AG10803 (cell line): ENCODE measurements at regions not wholly inside any gene's neighbourhood (a gene's known extent, or its start where the extent isn't known, plus 50 kb on each side); places are given as distances from the start of the nearest gene placed in this dataset.

Experiments
- DNase-seq: peaks from one replicate; pipeline ENCODE4 v3.0.0; 2010; ENCODE audit warnings: low read depth
- H3K4me3 ChIP-seq: 2 replicates; pipeline ENCODE4 v1.5.1; 2011; ENCODE audit warnings: mild to moderate bottlenecking, low read length, control low read depth
- CTCF ChIP-seq: conservative IDR thresholded peaks from 2 replicates; pipeline ENCODE4 v1.5.1; 2011; ENCODE audit warnings: mild to moderate bottlenecking, low read length, control low read depth, inconsistent platforms

GRCh38 chr12:75834591-75834990 lies 197.0 kb downstream of the PHLDA1 start:
- TF ChIP-seq CTCF = no peak
- no peak overlapping the region for H3K4me3 ChIP-seq
- DNase-seq = no peak

- no peak for TF ChIP-seq CTCF
- no peak for DNase-seq
- no peak overlapping the region for H3K4me3 ChIP-seq
These were observed 198.3 kb downstream of the PHLDA1 start for GRCh38 chr12:75833268-75833667.

GRCh38 chr12:75831402-75831801 lies 200.2 kb downstream of the PHLDA1 start:
- TF ChIP-seq CTCF = no peak
- no peak overlapping the region for H3K4me3 ChIP-seq
- no peak for DNase-seq

- DNase-seq = no peak
- no peak for TF ChIP-seq CTCF
- H3K4me3 ChIP-seq = no peak overlapping the region
These were observed 204.5 kb downstream of the PHLDA1 start for GRCh38 chr12:75827061-75827460.

- TF ChIP-seq CTCF = no peak
- no peak overlapping the region for H3K4me3 ChIP-seq
- DNase-seq = peak; percentile 91
These were observed 205.9 kb downstream of the PHLDA1 start for GRCh38 chr12:75825686-75826085.

GRCh38 chr12:75823475-75823874 lies 208.1 kb downstream of the PHLDA1 start:
- DNase-seq = peak; percentile 54
- no peak for TF ChIP-seq CTCF
- no peak overlapping the region for H3K4me3 ChIP-seq

- no peak overlapping the region for H3K4me3 ChIP-seq
- TF ChIP-seq CTCF = no peak
- DNase-seq = peak; percentile 40
These were observed 209.2 kb downstream of the PHLDA1 start for GRCh38 chr12:75822416-75822815.
